Parathyroid adenoma (tissue), 2 donors: ENCODE measurements at regions not wholly inside any gene's neighbourhood (a gene's known extent, or its start where the extent isn't known, plus 50 kb on each side); places are given as distances from the start of the nearest gene placed in this dataset.

Experiments used
- H2AFZ ChIP-seq: fragments of 300-600 bp; sonication (generic); one replicate; pipeline ENCODE4 v1.7.0; 2017; ENCODE audit warnings: antibody characterized with exemption, mild to moderate bottlenecking
- H3K27ac ChIP-seq: fragments of 300-600 bp; sonication (generic); one replicate; pipeline ENCODE4 v1.7.0; 2017
- H3K27me3 ChIP-seq: fragments of 300-600 bp; sonication (generic); one replicate; pipeline ENCODE4 v1.7.0; 2017; ENCODE audit warnings: low read length; ENCODE audit not compliant: control insufficient read depth, insufficient read depth
- H3K36me3 ChIP-seq: fragments of 300-600 bp; sonication (generic); one replicate; pipeline ENCODE4 v1.7.0; 2017; ENCODE audit warnings: low read length; ENCODE audit not compliant: control insufficient read depth, insufficient read depth
- H3K4me1 ChIP-seq: fragments of 300-600 bp; sonication (generic); one replicate; pipeline ENCODE4 v1.7.0; 2017; ENCODE audit warnings: control low read depth
- H3K4me2 ChIP-seq: fragments of 300-600 bp; sonication (generic); one replicate; pipeline ENCODE4 v1.7.0; 2017; ENCODE audit warnings: low read length
- H3K4me3 ChIP-seq: fragments of 300-600 bp; sonication (generic); one replicate; pipeline ENCODE4 v1.7.0; 2017; ENCODE audit warnings: low read depth, low read length
- H3K79me2 ChIP-seq: fragments of 300-600 bp; sonication (generic); one replicate; pipeline ENCODE4 v1.7.0; 2017; ENCODE audit warnings: control low read depth
- H3K9ac ChIP-seq: fragments of 300-600 bp; sonication (generic); one replicate; pipeline ENCODE4 v1.7.0; 2017; ENCODE audit warnings: mild to moderate bottlenecking
- H3K9me3 ChIP-seq: fragments of 300-600 bp; sonication (generic); one replicate; pipeline ENCODE4 v1.7.0; 2017; ENCODE audit warnings: low read length; ENCODE audit not compliant: control insufficient read depth
- CTCF ChIP-seq: fragments of 300-600 bp; sonication (generic); IDR thresholded peaks from one replicate; pipeline ENCODE4 v1.7.0; 2017; ENCODE audit warnings: antibody characterized with exemption, mild to moderate bottlenecking
- donor health status: primary hyperparathyroidism.

GRCh38 chr9:107587191-107587963, 97.8 kb upstream of the KLF4 start:
- no peak for TF ChIP-seq CTCF
- Histone ChIP-seq H2AFZ (no peak overlapping the region), H3K4me1 (no peaks in the 10 kb centered on the region), H3K27me3 (no peaks in the 10 kb centered on the region), H3K36me3 (no peaks in the 10 kb centered on the region), H3K4me2 (peak overlapping the region; percentile 84), H3K27ac (peak overlapping the region; percentile 68), H3K9ac (no peak overlapping the region), H3K4me3 (peak overlapping the region; percentile 47), H3K9me3 (no peaks in the 10 kb centered on the region), H3K79me2 (no peaks in the 10 kb centered on the region)

- no peak overlapping the region for H3K27ac ChIP-seq
- TF ChIP-seq CTCF, result no peak
- H2AFZ ChIP-seq, result no peak overlapping the region
- no peaks in the 10 kb centered on the region for H3K4me1 ChIP-seq
- no peak overlapping the region for H3K9ac ChIP-seq
- H3K36me3 ChIP-seq, result no peaks in the 10 kb centered on the region
- no peaks in the 10 kb centered on the region for H3K9me3 ChIP-seq
- no peak overlapping the region for H3K4me2 ChIP-seq
- no peaks in the 10 kb centered on the region for H3K27me3 ChIP-seq
- H3K4me3 ChIP-seq, result no peak overlapping the region
- no peaks in the 10 kb centered on the region for H3K79me2 ChIP-seq
Measured at GRCh38 chr9:107586493-107586892, 96.9 kb upstream of the KLF4 start.

- H3K36me3 ChIP-seq, result no peaks in the 10 kb centered on the region
- no peaks in the 10 kb centered on the region for H3K27me3 ChIP-seq
- H3K4me2 ChIP-seq, result no peak overlapping the region
- no peak overlapping the region for H3K9ac ChIP-seq
- H3K4me3 ChIP-seq, result no peak overlapping the region
- no peaks in the 10 kb centered on the region for H3K9me3 ChIP-seq
- no peak overlapping the region for H3K27ac ChIP-seq
- no peak for TF ChIP-seq CTCF
- H2AFZ ChIP-seq, result no peak overlapping the region
- no peaks in the 10 kb centered on the region for H3K4me1 ChIP-seq
- no peaks in the 10 kb centered on the region for H3K79me2 ChIP-seq
Measured at GRCh38 chr9:107585465-107585864, 95.9 kb upstream of the KLF4 start.

GRCh38 chr9:107584944-107585343, 95.4 kb upstream of the KLF4 start:
- H3K4me2 ChIP-seq, result no peak overlapping the region
- H3K9me3 ChIP-seq, result no peaks in the 10 kb centered on the region
- H3K27ac ChIP-seq, result no peak overlapping the region
- no peaks in the 10 kb centered on the region for H3K4me1 ChIP-seq
- no peaks in the 10 kb centered on the region for H3K27me3 ChIP-seq
- H2AFZ ChIP-seq, result no peak overlapping the region
- TF ChIP-seq CTCF, result no peak
- no peaks in the 10 kb centered on the region for H3K36me3 ChIP-seq
- no peaks in the 10 kb centered on the region for H3K79me2 ChIP-seq
- H3K9ac ChIP-seq, result no peak overlapping the region
- H3K4me3 ChIP-seq, result no peak overlapping the region

GRCh38 chr9:107584186-107584585, 94.6 kb upstream of the KLF4 start:
- Histone ChIP-seq H3K4me2 (no peak overlapping the region), H3K27ac (no peak overlapping the region)

More at GRCh38 chr9:107584186-107584585, 94.6 kb upstream of the KLF4 start:
- no peak for TF ChIP-seq CTCF
- no peak overlapping the region for H3K9ac ChIP-seq
- H3K27me3 ChIP-seq, result no peaks in the 10 kb centered on the region
- no peaks in the 10 kb centered on the region for H3K36me3 ChIP-seq
- H3K4me3 ChIP-seq, result no peak overlapping the region
- no peaks in the 10 kb centered on the region for H3K79me2 ChIP-seq
- H3K9me3 ChIP-seq, result no peaks in the 10 kb centered on the region
- no peak overlapping the region for H2AFZ ChIP-seq
- H3K4me1 ChIP-seq, result no peaks in the 10 kb centered on the region
